GM18502 (cell line): ENCODE measurements at regions not wholly inside any gene's neighbourhood (a gene's known extent, or its start where the extent isn't known, plus 50 kb on each side); places are given as distances from the start of the nearest gene placed in this dataset.

Experiments used
- ATAC-seq: cut with Tn5 transposase; IDR thresholded peaks from one replicate; pipeline ENCODE4 v1.9.1; 2021; ENCODE audit warnings: mild to moderate bottlenecking; ENCODE audit not compliant: unreplicated experiment, poor library complexity

GRCh38 chr10:130817674-130818073 lies 493.8 kb downstream of the TCERG1L start:
- no peak for ATAC-seq

- no peak for ATAC-seq
Measured at GRCh38 chr10:130820880-130821482, 490.5 kb downstream of the TCERG1L start.

GRCh38 chr10:130824230-130825014 lies 487.1 kb downstream of the TCERG1L start:
- no peak for ATAC-seq

- ATAC-seq: no peak
Measured at GRCh38 chr10:130833596-130833995, 477.9 kb downstream of the TCERG1L start.

GRCh38 chr10:130834170-130834569 lies 477.4 kb downstream of the TCERG1L start:
- no peak for ATAC-seq

GRCh38 chr10:130834573-130834972 lies 476.9 kb downstream of the TCERG1L start:
- no peak for ATAC-seq

- no peak for ATAC-seq
Measured at GRCh38 chr10:130835068-130835467, 476.5 kb downstream of the TCERG1L start.

- ATAC-seq: no peak
Measured at GRCh38 chr10:130836344-130836743, 475.2 kb downstream of the TCERG1L start.

- ATAC-seq: no peak
Measured at GRCh38 chr10:130843051-130843653, 468.4 kb downstream of the TCERG1L start.

GRCh38 chr10:130844310-130844709 lies 467.2 kb downstream of the TCERG1L start:
- ATAC-seq: no peak

GRCh38 chr10:130847170-130847569 lies 464.4 kb downstream of the TCERG1L start:
- no peak for ATAC-seq

GRCh38 chr10:130848855-130849254 lies 462.7 kb downstream of the TCERG1L start:
- no peak for ATAC-seq

- no peak for ATAC-seq
Measured at GRCh38 chr10:130854151-130854550, 457.4 kb downstream of the TCERG1L start.

GRCh38 chr10:130857631-130858295 lies 453.8 kb downstream of the TCERG1L start:
- ATAC-seq: no peak

GRCh38 chr10:130858626-130859025 lies 452.9 kb downstream of the TCERG1L start:
- no peak for ATAC-seq

- no peak for ATAC-seq
Measured at GRCh38 chr10:130859427-130859826, 452.1 kb downstream of the TCERG1L start.

GRCh38 chr10:130862122-130862521 lies 449.4 kb downstream of the TCERG1L start:
- ATAC-seq: no peak

GRCh38 chr10:130862626-130863025 lies 448.9 kb downstream of the TCERG1L start:
- no peak for ATAC-seq

GRCh38 chr10:130863044-130863443 lies 448.5 kb downstream of the TCERG1L start:
- ATAC-seq: no peak

GRCh38 chr10:130864961-130865818 lies 446.3 kb downstream of the TCERG1L start:
- no peak for ATAC-seq
